ENCODE measurements at regions not wholly inside any gene's neighbourhood (a gene's known extent, or its start where the extent isn't known, plus 50 kb on each side); places are given as distances from the start of the nearest gene placed in this dataset.

DNA sequence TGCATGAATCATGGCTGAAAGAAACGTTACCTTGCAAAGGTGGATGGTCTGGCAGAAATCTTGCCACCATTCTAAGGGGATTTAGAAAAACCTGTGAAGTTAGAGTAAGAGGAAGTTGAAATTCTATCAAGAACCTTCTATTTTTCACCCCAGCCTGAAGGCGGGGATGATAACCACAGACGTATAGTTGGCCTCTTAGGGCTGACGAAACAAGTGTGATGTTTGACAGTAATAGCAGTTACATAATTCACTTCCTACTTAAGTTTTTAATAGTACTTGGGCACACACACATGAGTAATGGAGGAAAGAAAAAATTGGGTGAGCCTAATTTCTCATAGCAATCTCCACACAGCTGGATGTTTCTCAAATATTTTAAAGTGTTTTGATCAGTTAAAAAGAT, 336.6 kb upstream of the SALL3 start:
- H3K27ac ChIP-seq (ENCODE audit: low read length), result no peak overlapping the region
- peaks cover 6% of the 10 kb centered on the region for H3K4me1 ChIP-seq (ENCODE audit: control insufficient read depth, insufficient read depth, low read length)
- no peaks in the 10 kb centered on the region for H3K9me3 ChIP-seq (ENCODE audit: control insufficient read depth in 2 of 2, low read length in 2 of 2)
- no peak overlapping the region for H3K4me3 ChIP-seq (ENCODE audit: low read length in 2 of 2)
- H3K27me3 ChIP-seq (ENCODE audit: control insufficient read depth in 1 of 2, insufficient read depth in 2 of 2, low read length in 2 of 2), result peaks cover 3% of the 10 kb centered on the region in 2 donors
- no peaks in the 10 kb centered on the region for H3K36me3 ChIP-seq (ENCODE audit: control insufficient read depth in 2 of 2, insufficient read depth in 2 of 2, low read length in 2 of 2)
- no peak overlapping the region for H3K9ac ChIP-seq (ENCODE audit: low read length in 2 of 2)

DNA sequence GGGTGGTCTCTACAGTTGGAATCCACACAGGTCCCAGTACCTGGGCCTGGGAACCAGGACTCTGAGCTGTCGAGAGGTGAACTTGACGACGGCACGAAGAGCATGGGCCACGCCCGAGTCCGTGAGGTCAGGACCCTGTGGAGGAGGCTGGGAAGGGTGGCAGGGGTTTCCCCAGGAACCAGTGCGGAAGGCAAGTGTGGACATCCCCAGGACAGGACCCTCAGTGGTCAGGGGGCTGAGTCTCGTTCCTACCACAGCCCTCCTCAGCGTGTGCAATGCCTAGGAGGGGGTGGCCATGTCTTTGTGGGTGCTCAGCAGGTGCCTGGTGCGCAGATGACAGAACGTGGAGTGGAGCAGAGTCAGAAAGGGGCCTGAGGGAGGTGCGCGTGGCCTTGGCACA, 335.6 kb upstream of the SALL3 start:
- Histone ChIP-seq H3K36me3 (ENCODE audit: control insufficient read depth in 2 of 2, insufficient read depth in 2 of 2, low read length in 2 of 2) (no peaks in the 10 kb centered on the region), H3K27me3 (ENCODE audit: control insufficient read depth in 1 of 2, insufficient read depth in 2 of 2, low read length in 2 of 2) (peaks cover 3% of the 10 kb centered on the region in 2 donors), H3K4me1 (ENCODE audit: control insufficient read depth, insufficient read depth, low read length) (peaks cover 6% of the 10 kb centered on the region), H3K9ac (ENCODE audit: low read length in 2 of 2) (no peak overlapping the region), H3K27ac (ENCODE audit: low read length) (no peak overlapping the region), H3K9me3 (ENCODE audit: control insufficient read depth in 2 of 2, low read length in 2 of 2) (peaks cover 0 to 4% of the 10 kb centered on the region in 2 donors), H3K4me3 (ENCODE audit: low read length in 2 of 2) (no peak overlapping the region)

DNA sequence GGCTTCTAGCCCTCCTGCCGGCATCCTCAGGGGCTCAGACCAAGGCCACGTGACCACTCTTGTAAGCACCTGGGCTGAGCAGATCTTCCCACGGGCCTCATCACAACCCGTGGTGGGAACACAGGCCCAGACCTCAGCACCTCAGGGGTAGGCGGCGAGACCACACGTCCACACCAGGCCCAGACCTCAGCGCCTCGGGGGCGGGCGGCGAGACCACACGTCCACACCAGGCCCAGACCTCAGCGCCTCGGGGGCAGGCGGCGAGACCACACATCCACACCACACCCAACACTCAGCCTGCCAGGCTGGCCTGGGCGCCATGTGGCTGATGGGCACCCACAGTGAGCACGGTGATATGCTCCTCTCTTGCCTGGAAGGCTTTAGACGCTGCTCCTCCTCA, 334.4 kb upstream of the SALL3 start:
- H3K4me3 ChIP-seq (ENCODE audit: low read length in 2 of 2), result no peak overlapping the region
- peaks cover 3% of the 10 kb centered on the region in 2 donors for H3K27me3 ChIP-seq (ENCODE audit: control insufficient read depth in 1 of 2, insufficient read depth in 2 of 2, low read length in 2 of 2)
- H3K36me3 ChIP-seq (ENCODE audit: control insufficient read depth in 2 of 2, insufficient read depth in 2 of 2, low read length in 2 of 2), result no peaks in the 10 kb centered on the region
- peaks cover 0 to 4% of the 10 kb centered on the region in 2 donors for H3K9me3 ChIP-seq (ENCODE audit: control insufficient read depth in 2 of 2, low read length in 2 of 2)
- peaks cover 6% of the 10 kb centered on the region for H3K4me1 ChIP-seq (ENCODE audit: control insufficient read depth, insufficient read depth, low read length)
- no peak overlapping the region for H3K27ac ChIP-seq (ENCODE audit: low read length)
- no peak overlapping the region for H3K9ac ChIP-seq (ENCODE audit: low read length in 2 of 2)

DNA sequence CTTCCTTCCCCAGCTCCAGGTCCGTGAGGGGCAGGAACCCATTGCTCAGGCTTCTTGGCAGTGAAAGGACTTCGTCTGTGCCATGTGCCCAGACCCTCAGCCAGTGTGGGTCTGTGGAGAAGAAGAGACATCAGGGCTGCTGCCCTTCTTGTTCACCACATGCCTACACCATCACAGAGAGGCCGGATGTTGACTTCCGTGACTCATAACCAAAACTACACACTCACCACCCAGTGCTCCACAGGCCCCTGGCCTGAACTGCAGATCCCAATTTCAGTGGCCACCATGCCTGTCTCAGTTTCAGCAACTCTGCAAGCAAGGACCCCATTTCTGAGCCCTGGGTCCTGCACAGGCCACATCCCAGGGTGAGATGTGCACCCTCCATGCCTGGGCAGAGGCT, 332.6 kb upstream of the SALL3 start:
- Histone ChIP-seq H3K36me3 (ENCODE audit: control insufficient read depth in 2 of 2, insufficient read depth in 2 of 2, low read length in 2 of 2) (no peaks in the 10 kb centered on the region), H3K27ac (ENCODE audit: low read length) (no peak overlapping the region), H3K4me1 (ENCODE audit: control insufficient read depth, insufficient read depth, low read length) (peaks cover 6% of the 10 kb centered on the region), H3K4me3 (ENCODE audit: low read length in 2 of 2) (no peak overlapping the region), H3K9ac (ENCODE audit: low read length in 2 of 2) (no peak overlapping the region), H3K9me3 (ENCODE audit: control insufficient read depth in 2 of 2, low read length in 2 of 2) (peaks cover 0 to 12% of the 10 kb centered on the region in 2 donors), H3K27me3 (ENCODE audit: control insufficient read depth in 1 of 2, insufficient read depth in 2 of 2, low read length in 2 of 2) (peaks cover 0 to 3% of the 10 kb centered on the region in 2 donors)

DNA sequence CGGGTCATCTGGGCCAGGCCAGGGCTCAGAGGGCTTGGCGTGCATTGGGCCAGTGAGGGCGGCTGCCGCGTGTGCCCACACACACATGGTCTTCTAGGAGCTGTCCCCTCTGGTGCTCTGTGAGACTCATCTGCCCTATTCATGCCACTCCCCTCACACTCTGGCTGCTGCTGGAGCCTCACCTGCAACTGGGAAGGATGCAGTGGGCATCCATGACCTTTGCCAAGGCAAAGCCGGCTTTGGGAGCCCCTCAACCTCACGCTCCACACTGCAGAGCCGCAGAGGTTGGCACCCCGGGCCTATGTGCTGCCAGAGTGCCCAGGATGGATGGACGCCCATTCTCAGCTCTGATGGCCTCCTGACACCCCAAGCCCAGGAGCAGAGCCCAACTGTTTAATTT, 330.2 kb upstream of the SALL3 start:
- H3K4me1 ChIP-seq (ENCODE audit: control insufficient read depth, insufficient read depth, low read length), result no peaks in the 10 kb centered on the region
- peaks cover 0 to 20% of the 10 kb centered on the region in 2 donors for H3K9me3 ChIP-seq (ENCODE audit: control insufficient read depth in 2 of 2, low read length in 2 of 2)
- no peak overlapping the region for H3K4me3 ChIP-seq (ENCODE audit: low read length in 2 of 2)
- no peak overlapping the region for H3K27ac ChIP-seq (ENCODE audit: low read length)
- no peak overlapping the region for H3K9ac ChIP-seq (ENCODE audit: low read length in 2 of 2)
- H3K36me3 ChIP-seq (ENCODE audit: control insufficient read depth in 2 of 2, insufficient read depth in 2 of 2, low read length in 2 of 2), result no peaks in the 10 kb centered on the region
- H3K27me3 ChIP-seq (ENCODE audit: control insufficient read depth in 1 of 2, insufficient read depth in 2 of 2, low read length in 2 of 2), result peaks cover 0 to 3% of the 10 kb centered on the region in 2 donors

DNA sequence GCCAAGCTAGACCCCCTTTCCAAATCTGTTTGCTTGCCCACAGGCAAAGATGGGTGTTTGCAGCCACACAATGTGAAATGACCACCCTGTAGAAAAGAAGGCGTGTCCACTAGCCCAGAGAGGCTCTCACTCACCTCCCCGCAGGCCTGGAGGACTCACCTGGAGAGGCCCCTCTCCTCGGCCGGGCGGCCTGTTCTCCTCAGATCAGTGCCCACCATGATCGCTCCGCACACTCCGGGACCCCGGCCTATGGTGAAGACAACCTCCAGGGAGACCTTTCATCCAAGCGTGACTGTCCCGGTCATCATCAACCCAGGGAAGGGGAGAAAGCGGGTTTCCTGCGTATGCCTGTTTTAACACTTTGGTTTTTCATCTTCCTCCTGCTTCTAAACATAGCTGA, 328.7 kb upstream of the SALL3 start:
- Histone ChIP-seq H3K9ac (ENCODE audit: low read length in 2 of 2) (no peak overlapping the region), H3K4me3 (ENCODE audit: low read length in 2 of 2) (no peak overlapping the region), H3K27ac (ENCODE audit: low read length) (no peak overlapping the region), H3K27me3 (ENCODE audit: control insufficient read depth in 1 of 2, insufficient read depth in 2 of 2, low read length in 2 of 2) (peaks cover 0 to 3% of the 10 kb centered on the region in 2 donors), H3K9me3 (ENCODE audit: control insufficient read depth in 2 of 2, low read length in 2 of 2) (peaks cover 0 to 20% of the 10 kb centered on the region in 2 donors), H3K4me1 (ENCODE audit: control insufficient read depth, insufficient read depth, low read length) (no peaks in the 10 kb centered on the region), H3K36me3 (ENCODE audit: control insufficient read depth in 2 of 2, insufficient read depth in 2 of 2, low read length in 2 of 2) (no peaks in the 10 kb centered on the region)

DNA sequence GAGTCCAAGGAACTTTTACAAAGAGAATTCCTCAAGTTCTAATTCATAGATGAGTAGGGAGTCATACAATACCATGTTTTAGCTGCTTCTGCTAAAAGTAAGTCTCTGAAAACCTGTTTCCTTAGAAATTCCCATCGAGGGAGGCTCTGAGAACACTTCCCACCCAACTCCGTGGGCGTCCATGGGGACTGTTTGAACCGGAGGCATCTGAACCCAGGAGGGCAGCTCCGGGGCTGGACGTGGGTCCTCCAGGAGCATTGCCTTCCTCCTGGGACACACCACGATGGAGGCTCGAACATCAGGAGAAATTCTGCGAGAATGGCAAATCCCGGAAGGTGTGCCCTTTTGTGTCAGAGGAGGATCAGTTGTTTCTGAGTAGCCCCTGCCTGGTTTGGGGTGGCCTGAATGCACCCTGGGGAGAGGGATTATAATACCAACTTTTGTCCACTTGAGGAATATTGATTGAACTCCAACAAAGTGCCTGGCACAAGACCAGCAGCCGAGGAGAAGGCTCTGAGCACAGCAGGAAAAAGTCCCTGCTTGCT, 327.5 kb upstream of the SALL3 start:
- Histone ChIP-seq H3K4me1 (ENCODE audit: control insufficient read depth, insufficient read depth, low read length) (no peaks in the 10 kb centered on the region), H3K27me3 (ENCODE audit: control insufficient read depth in 1 of 2, insufficient read depth in 2 of 2, low read length in 2 of 2) (peaks cover 0 to 2% of the 10 kb centered on the region in 2 donors), H3K27ac (ENCODE audit: low read length) (no peak overlapping the region), H3K4me3 (ENCODE audit: low read length in 2 of 2) (no peak overlapping the region), H3K36me3 (ENCODE audit: control insufficient read depth in 2 of 2, insufficient read depth in 2 of 2, low read length in 2 of 2) (no peaks in the 10 kb centered on the region), H3K9me3 (ENCODE audit: control insufficient read depth in 2 of 2, low read length in 2 of 2) (peaks cover 0 to 20% of the 10 kb centered on the region in 2 donors), H3K9ac (ENCODE audit: low read length in 2 of 2) (no peak overlapping the region)

DNA sequence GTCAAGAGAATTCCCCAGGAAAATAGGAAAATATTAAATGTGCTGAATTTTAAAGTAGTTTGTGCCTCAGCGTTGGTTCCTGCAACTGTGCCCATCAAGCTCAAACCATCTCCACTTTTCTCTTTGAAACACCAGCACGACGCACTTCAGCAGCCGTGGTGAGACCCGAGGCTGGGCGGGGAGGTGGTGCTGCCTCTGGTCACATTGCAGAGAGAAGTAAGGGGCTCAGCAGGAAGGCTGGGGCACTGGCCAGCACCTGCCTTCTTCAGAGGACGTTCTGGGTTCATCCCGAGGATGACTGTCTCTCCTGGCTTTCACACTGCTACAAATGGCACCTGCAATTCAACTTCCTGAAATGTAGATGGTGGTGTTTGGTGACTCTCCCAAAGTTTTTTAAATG, 323.7 kb upstream of the SALL3 start:
- H3K27me3 ChIP-seq (ENCODE audit: control insufficient read depth in 1 of 2, insufficient read depth in 2 of 2, low read length in 2 of 2), result peaks cover 3 to 12% of the 10 kb centered on the region in 2 donors
- H3K9ac ChIP-seq (ENCODE audit: low read length in 2 of 2), result no peak overlapping the region
- peaks cover 0 to 16% of the 10 kb centered on the region in 2 donors for H3K9me3 ChIP-seq (ENCODE audit: control insufficient read depth in 2 of 2, low read length in 2 of 2)
- H3K27ac ChIP-seq (ENCODE audit: low read length), result no peak overlapping the region
- no peak overlapping the region for H3K4me3 ChIP-seq (ENCODE audit: low read length in 2 of 2)
- H3K36me3 ChIP-seq (ENCODE audit: control insufficient read depth in 2 of 2, insufficient read depth in 2 of 2, low read length in 2 of 2), result no peaks in the 10 kb centered on the region
- H3K4me1 ChIP-seq (ENCODE audit: control insufficient read depth, insufficient read depth, low read length), result no peaks in the 10 kb centered on the region

DNA sequence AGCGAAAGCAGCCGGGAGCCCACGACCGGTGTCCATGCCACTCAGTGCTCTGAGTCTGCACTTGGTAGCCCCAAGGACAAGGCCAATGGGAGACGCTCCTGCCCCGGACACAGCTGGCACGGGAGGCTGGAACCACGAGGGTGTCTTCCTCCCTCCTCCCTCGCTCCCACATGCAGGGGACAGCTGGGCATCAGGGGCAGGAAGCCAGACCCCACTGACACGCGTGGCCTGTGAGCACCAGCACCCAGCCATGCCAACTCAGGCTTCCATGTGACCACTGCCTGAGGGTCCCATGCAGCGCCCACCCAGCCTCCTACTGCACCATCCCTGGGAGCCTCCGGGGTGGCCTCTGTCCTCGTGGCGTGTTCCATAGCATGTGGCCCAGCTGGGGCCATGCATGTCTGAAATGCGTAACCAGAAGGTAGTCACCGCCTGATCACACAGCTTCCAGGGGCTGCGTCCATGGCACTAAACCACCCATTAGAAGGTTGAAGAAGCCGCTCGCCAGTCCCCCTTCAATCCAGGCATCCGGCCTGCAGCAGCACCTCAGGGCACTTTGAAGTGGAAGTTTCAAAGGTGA, 323.2 kb upstream of the SALL3 start:
- no peaks in the 10 kb centered on the region for H3K4me1 ChIP-seq (ENCODE audit: control insufficient read depth, insufficient read depth, low read length)
- no peak overlapping the region for H3K9ac ChIP-seq (ENCODE audit: low read length in 2 of 2)
- no peak overlapping the region for H3K4me3 ChIP-seq (ENCODE audit: low read length in 2 of 2)
- H3K27me3 ChIP-seq (ENCODE audit: control insufficient read depth in 1 of 2, insufficient read depth in 2 of 2, low read length in 2 of 2), result peaks cover 3 to 12% of the 10 kb centered on the region in 2 donors
- no peak overlapping the region for H3K27ac ChIP-seq (ENCODE audit: low read length)
- peaks cover 0 to 13% of the 10 kb centered on the region in 2 donors for H3K9me3 ChIP-seq (ENCODE audit: control insufficient read depth in 2 of 2, low read length in 2 of 2)
- H3K36me3 ChIP-seq (ENCODE audit: control insufficient read depth in 2 of 2, insufficient read depth in 2 of 2, low read length in 2 of 2), result no peaks in the 10 kb centered on the region

DNA sequence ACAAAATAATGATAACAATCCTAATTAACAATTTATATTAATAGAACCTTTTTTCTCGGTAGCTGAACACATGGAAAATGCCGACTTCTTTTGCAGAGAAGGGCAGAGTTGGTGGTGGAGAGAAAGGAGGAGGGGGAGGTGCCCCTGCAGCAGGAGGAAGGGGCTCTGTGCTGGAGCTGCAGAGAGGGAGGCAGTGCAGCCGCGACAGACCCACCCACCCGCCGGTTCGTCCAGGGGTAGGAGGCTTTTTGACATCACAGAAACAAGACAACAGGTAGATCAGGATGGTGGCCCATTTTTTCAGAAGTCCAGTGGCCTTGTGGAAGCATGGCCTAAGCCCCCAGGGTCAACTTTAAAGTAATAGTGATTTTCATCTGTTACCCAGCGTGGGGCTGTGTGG, 321.1 kb upstream of the SALL3 start:
- Histone ChIP-seq H3K4me3 (ENCODE audit: low read length in 2 of 2) (no peak overlapping the region), H3K27ac (ENCODE audit: low read length) (no peak overlapping the region), H3K9ac (ENCODE audit: low read length in 2 of 2) (no peak overlapping the region), H3K36me3 (ENCODE audit: control insufficient read depth in 2 of 2, insufficient read depth in 2 of 2, low read length in 2 of 2) (no peaks in the 10 kb centered on the region), H3K27me3 (ENCODE audit: control insufficient read depth in 1 of 2, insufficient read depth in 2 of 2, low read length in 2 of 2) (peaks cover 3 to 12% of the 10 kb centered on the region in 2 donors), H3K9me3 (ENCODE audit: control insufficient read depth in 2 of 2, low read length in 2 of 2) (peaks cover 0 to 3% of the 10 kb centered on the region in 2 donors), H3K4me1 (ENCODE audit: control insufficient read depth, insufficient read depth, low read length) (no peaks in the 10 kb centered on the region)

DNA sequence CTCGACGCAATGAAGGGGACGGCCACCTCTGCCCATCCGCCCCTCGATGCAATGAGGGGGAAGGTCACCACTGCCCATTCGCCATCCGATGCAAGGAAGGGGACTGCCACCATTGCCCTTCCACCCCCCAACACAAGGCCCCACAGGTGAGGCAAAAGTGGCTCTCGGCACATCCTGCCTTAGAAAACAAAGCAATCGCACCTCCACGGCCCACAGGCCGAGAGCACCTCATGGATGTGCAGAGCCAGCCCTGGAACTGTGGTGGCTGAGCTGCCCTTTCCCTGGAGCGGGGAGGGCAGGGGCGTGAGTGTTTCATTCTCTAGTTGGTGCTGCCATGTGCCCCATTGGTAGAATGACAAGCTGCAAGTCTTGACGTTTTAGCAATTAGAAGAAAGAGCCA, 320.6 kb upstream of the SALL3 start:
- H3K27me3 ChIP-seq (ENCODE audit: control insufficient read depth in 1 of 2, insufficient read depth in 2 of 2, low read length in 2 of 2), result peaks cover 3 to 12% of the 10 kb centered on the region in 2 donors
- no peaks in the 10 kb centered on the region for H3K9me3 ChIP-seq (ENCODE audit: control insufficient read depth in 2 of 2, low read length in 2 of 2)
- no peaks in the 10 kb centered on the region for H3K4me1 ChIP-seq (ENCODE audit: control insufficient read depth, insufficient read depth, low read length)
- H3K27ac ChIP-seq (ENCODE audit: low read length), result no peak overlapping the region
- H3K36me3 ChIP-seq (ENCODE audit: control insufficient read depth in 2 of 2, insufficient read depth in 2 of 2, low read length in 2 of 2), result no peaks in the 10 kb centered on the region
- no peak overlapping the region for H3K4me3 ChIP-seq (ENCODE audit: low read length in 2 of 2)
- H3K9ac ChIP-seq (ENCODE audit: low read length in 2 of 2), result no peak overlapping the region

Measured in stomach smooth muscle (tissue), 2 donors.